Kidney (tissue), 13 donors: ENCODE measurements at regions not wholly inside any gene's neighbourhood (a gene's known extent, or its start where the extent isn't known, plus 50 kb on each side); places are given as distances from the start of the nearest gene placed in this dataset.

Experiments
- DNase-seq, 5 donors: peaks; one replicate each; pipeline ENCODE4 v3.0.0-alpha.2; 2013 to 2020
- FAIRE-seq: peaks from 2 replicates; lab custom pipeline; 2012; peaks lifted over from hg19 to GRCh38; lab: Jason Lieb, UNC
- H3K27ac ChIP-seq, 2 donors: one replicate each; pipeline ENCODE4 v1.7.0; 2013; ENCODE audit warnings: low read depth in 2 of 2, low read length in 2 of 2, inconsistent platforms in 1 of 2
- H3K27me3 ChIP-seq: one replicate; pipeline ENCODE4 v1.7.1; 2013; ENCODE audit warnings: low read length, inconsistent platforms; ENCODE audit not compliant: control insufficient read depth, insufficient read depth
- H3K36me3 ChIP-seq, 3 donors: one replicate each; pipeline versions ENCODE4 v1.7.0 to v1.7.1; 2013; ENCODE audit warnings: low read length in 3 of 3, control low read depth in 1 of 3, inconsistent platforms in 1 of 3; ENCODE audit not compliant: insufficient read depth in 3 of 3, control insufficient read depth in 2 of 3
- H3K4me1 ChIP-seq, 3 donors: one replicate each; pipeline versions ENCODE4 v1.7.0 to v1.7.1; 2013; ENCODE audit warnings: low read length in 3 of 3, inconsistent platforms in 1 of 3, low read depth in 1 of 3; ENCODE audit not compliant: control insufficient read depth in 2 of 3, insufficient read depth in 2 of 3
- H3K4me3 ChIP-seq, 3 donors: one replicate each; pipeline versions ENCODE4 v1.7.0 to v1.8.1; 2013; ENCODE audit warnings: low read length in 3 of 3, control low read depth in 1 of 3, inconsistent platforms in 1 of 3
- H3K9ac ChIP-seq, 3 donors: one replicate each; pipeline versions ENCODE4 v1.7.0 to v1.7.1; 2013; ENCODE audit warnings: low read length in 3 of 3, control low read depth in 1 of 3, inconsistent platforms in 1 of 3
- H3K9me3 ChIP-seq, 3 donors: one replicate each; pipeline versions ENCODE4 v1.7.0 to v1.7.1; 2013; ENCODE audit warnings: low read length in 3 of 3, control low read depth in 1 of 3, inconsistent platforms in 1 of 3; ENCODE audit not compliant: control insufficient read depth in 2 of 3, insufficient read depth in 1 of 3
- intact Hi-C: fragments of 100-400 bp; cut with DNase I; formaldehyde crosslinking; loops from one replicate; pipeline ENCODE4 v1.11.1; 2022
- TF ChIP-seq, protein P1 (sequence below): IDR thresholded peaks from 3 replicates; pipeline ENCODE4 v1.5.1; 2012; ENCODE audit warnings: mild to moderate bottlenecking, moderate library complexity, borderline replicate concordance; ENCODE audit not compliant: insufficient read depth; ENCODE audit errors: extremely low read depth
- donor health status: control.
- donor health status: control.
- donor health status: control.
- donor health status: control.
- donor health status: control.
- donor health status: DM: yes; HTN: yes; CAD: no.
- donor health status: Normal renal cell carcinoma (clear cell type).

DNA sequence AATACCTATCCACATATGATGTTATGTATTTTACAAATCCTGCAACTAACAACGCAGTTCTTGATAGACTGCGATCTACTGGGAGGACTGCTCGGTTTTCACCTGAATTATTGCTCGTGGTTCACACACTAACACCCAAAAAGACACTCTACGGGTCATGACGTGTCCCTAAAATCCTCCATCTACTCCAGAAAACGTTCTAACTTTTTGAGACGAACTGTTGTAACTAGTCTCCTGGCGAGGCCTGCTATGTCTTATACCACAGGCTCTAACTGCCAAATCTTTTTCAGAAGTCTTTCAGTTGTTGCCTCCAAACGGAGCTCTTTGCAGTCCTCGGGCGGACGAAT lies 108.2 kb downstream of the KCNRG start:
- no peak for FAIRE-seq
- peak overlapping the region; percentile 66 to 82 (median 77) for H3K4me3 ChIP-seq
- H3K27me3 ChIP-seq, result peaks cover 6% of the 10 kb centered on the region
- H3K36me3 ChIP-seq, result no peaks in the 10 kb centered on the region
- intact Hi-C loops, result no loop called here
- H3K9ac ChIP-seq, result peak overlapping the region; percentile 63 to 88 (median 71)
- peak overlapping the region; percentile 98 for H3K27ac ChIP-seq
- peaks cover 3 to 10% (median 7%) of the 10 kb centered on the region in 3 donors for H3K4me1 ChIP-seq
- peak in 1 of 5 donors; percentile 80 for DNase-seq
- TF ChIP-seq, protein P1, sequence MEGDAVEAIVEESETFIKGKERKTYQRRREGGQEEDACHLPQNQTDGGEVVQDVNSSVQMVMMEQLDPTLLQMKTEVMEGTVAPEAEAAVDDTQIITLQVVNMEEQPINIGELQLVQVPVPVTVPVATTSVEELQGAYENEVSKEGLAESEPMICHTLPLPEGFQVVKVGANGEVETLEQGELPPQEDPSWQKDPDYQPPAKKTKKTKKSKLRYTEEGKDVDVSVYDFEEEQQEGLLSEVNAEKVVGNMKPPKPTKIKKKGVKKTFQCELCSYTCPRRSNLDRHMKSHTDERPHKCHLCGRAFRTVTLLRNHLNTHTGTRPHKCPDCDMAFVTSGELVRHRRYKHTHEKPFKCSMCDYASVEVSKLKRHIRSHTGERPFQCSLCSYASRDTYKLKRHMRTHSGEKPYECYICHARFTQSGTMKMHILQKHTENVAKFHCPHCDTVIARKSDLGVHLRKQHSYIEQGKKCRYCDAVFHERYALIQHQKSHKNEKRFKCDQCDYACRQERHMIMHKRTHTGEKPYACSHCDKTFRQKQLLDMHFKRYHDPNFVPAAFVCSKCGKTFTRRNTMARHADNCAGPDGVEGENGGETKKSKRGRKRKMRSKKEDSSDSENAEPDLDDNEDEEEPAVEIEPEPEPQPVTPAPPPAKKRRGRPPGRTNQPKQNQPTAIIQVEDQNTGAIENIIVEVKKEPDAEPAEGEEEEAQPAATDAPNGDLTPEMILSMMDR, result no peak
- no peaks in the 10 kb centered on the region for H3K9me3 ChIP-seq

- peak overlapping the region; percentile 66 to 82 (median 77) for H3K4me3 ChIP-seq
- no peak for FAIRE-seq
- peak in 3 of 5 donors; percentile 62 to 99 (median 95) for DNase-seq
- H3K4me1 ChIP-seq, result peaks cover 3 to 10% (median 7%) of the 10 kb centered on the region in 3 donors
- no peaks in the 10 kb centered on the region for H3K36me3 ChIP-seq
- no peaks in the 10 kb centered on the region for H3K9me3 ChIP-seq
- peak overlapping the region; percentile 98 for H3K27ac ChIP-seq
- H3K9ac ChIP-seq, result peak overlapping the region; percentile 63 to 88 (median 71)
- intact Hi-C loops, result no loop called here
- peaks cover 11% of the 10 kb centered on the region for H3K27me3 ChIP-seq
- TF ChIP-seq, protein P1, result no peak
These were observed 108.8 kb downstream of the KCNRG start for GRCh38 chr13:50123862-50124535.

DNA sequence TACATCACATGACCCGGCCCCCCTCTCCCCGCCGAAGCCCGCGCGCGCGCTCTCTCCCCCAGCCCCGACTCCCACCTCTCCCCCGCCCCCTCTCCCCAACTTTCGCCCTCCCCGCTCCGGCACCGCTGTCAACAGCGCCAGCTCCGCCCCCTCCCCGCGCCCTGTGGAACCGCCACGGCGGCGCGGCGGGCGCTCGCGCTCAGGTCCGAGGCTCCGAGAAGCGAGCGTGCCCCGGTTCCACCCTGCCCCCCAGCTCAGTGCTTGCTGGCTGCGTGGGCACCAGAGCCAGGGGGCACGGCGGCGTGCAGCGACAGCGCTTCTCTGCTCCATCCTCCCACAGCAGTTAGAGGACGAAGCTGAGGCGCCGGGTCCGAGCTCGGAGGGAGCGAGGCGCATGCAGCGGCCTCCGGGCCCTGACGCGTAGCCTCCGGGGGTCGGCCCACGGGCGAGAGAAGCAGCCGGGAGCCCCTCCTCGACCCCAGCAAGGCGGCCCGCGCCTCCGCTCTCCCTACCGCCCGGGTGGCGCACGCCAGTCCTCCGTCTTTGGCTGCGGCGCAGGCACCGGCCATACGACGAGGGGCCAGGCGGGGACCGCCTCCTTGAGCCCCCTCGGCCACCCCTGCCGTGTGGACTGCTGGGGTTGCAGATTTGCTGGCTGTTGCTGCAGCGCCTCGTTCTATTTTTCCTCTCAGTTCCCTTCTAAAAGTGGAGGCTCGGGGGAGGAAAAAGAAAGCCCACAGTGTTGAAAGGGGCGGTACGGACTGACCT lies 109.5 kb downstream of the KCNRG start:
- H3K4me1 ChIP-seq, result peaks cover 3 to 12% (median 10%) of the 10 kb centered on the region in 3 donors
- no peak for FAIRE-seq

More for the DNA sequence above, 109.5 kb downstream of the KCNRG start:
- Histone ChIP-seq H3K4me3 (peak overlapping the region; percentile 59 to 82 (median 68)), H3K9me3 (no peaks in the 10 kb centered on the region), H3K27me3 (peaks cover 18% of the 10 kb centered on the region), H3K27ac (peak overlapping the region; percentile 98), H3K9ac (peak overlapping the region; percentile 51 to 94 (median 94)), H3K36me3 (no peaks in the 10 kb centered on the region)
- peak in 4 of 5 donors; percentile 80 to 97 (median 96) for DNase-seq
- TF ChIP-seq, protein P1, result no peak
- intact Hi-C loops, result no loop called here
